Mucosa of rectum (tissue), 2 donors: ENCODE measurements at regions not wholly inside any gene's neighbourhood (a gene's known extent, or its start where the extent isn't known, plus 50 kb on each side); places are given as distances from the start of the nearest gene placed in this dataset.

Source experiments
- H3K27ac ChIP-seq, 2 donors: one replicate each; pipeline ENCODE4 v1.7.0; 2013; ENCODE audit warnings: inconsistent platforms in 2 of 2, low read depth in 2 of 2, low read length in 2 of 2
- H3K27me3 ChIP-seq, 2 donors: one replicate each; pipeline ENCODE4 v1.7.0; 2013; ENCODE audit warnings: low read length in 2 of 2; ENCODE audit not compliant: control insufficient read depth in 2 of 2, insufficient read depth in 2 of 2
- H3K36me3 ChIP-seq, 2 donors: one replicate each; pipeline ENCODE4 v1.7.0; 2013; ENCODE audit warnings: low read length in 2 of 2; ENCODE audit not compliant: control insufficient read depth in 2 of 2, insufficient read depth in 2 of 2
- H3K4me1 ChIP-seq, 2 donors: one replicate each; pipeline ENCODE4 v1.7.0; 2013; ENCODE audit warnings: low read length in 2 of 2, mild to moderate bottlenecking in 1 of 2; ENCODE audit not compliant: control insufficient read depth in 2 of 2, insufficient read depth in 2 of 2
- H3K4me3 ChIP-seq, 2 donors: one replicate each; pipeline ENCODE4 v1.7.0; 2013; ENCODE audit warnings: low read length in 2 of 2
- H3K9ac ChIP-seq, 2 donors: one replicate each; pipeline ENCODE4 v1.7.0; 2013; ENCODE audit warnings: low read length in 2 of 2, low read depth in 1 of 2, mild to moderate bottlenecking in 1 of 2
- H3K9me3 ChIP-seq, 2 donors: one replicate each; pipeline ENCODE4 v1.7.0; 2013; ENCODE audit warnings: low read length in 2 of 2; ENCODE audit not compliant: control insufficient read depth in 2 of 2
- donor health status: healthy.
- donor health status: Normal muscosa, but diverticular disease.

DNA sequence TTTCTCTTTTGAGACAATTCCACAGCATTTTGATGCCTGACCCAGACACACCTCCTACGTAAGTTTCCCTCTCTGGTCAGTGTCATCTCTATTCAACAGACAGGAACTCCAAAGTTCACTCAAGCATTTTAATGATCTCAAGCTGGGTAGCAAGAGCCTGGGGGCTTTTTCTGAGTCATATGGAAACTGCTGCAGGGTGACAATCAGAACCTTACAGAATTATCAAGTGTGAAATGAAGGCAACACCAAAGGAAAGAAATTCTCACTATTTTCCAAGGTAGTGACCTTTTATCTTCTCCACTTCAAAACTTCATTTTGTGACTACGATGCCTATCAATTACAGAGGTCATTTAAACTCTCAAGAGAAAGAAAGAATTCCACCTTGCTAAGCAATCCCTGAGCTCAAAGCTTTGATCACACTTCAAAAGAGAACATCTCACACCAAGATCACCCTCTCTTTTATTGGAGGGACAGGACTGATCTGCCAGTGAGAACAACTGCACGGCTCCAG lies 229.0 kb upstream of the ZC3H12C start:
- no peak overlapping the region for H3K27ac ChIP-seq
- no peak overlapping the region for H3K4me3 ChIP-seq
- no peak overlapping the region for H3K9ac ChIP-seq
- H3K36me3 ChIP-seq, result no peaks in the 10 kb centered on the region
- H3K9me3 ChIP-seq, result no peaks in the 10 kb centered on the region
- no peaks in the 10 kb centered on the region for H3K27me3 ChIP-seq
- no peaks in the 10 kb centered on the region for H3K4me1 ChIP-seq

DNA sequence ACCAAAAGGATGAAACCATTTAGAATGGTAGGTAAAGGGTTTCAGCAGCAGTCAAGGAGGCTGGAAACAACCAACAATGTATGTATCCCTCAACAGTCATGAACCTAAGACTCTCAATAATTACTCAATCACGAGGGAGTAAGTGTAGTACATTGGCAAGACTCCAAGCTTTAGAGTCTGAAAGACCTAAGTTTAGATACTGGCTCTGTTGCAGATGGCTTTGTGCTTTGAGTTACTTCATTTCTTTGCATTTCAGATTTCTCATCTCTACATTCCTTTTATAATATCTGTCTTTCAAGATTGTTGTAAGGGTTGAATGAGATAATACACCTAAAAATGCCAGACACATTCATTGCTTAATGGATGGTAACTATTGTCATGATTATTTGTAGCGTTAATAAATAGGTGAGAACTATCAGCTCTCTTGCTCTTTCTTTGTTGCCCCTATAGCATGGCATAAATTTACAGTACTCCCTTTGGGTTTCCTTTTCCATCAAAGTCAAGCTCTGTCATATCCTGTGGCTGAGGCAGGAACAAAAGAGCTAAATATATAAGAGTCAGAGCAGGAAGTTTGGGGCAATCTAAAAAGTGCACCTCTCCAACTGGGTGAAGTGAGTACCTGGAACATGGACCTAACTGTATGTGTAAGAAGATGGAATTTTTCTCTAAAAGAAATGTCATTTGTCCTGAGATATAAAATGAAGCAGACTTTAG lies 228.2 kb upstream of the ZC3H12C start:
- Histone ChIP-seq H3K27ac (no peak overlapping the region), H3K27me3 (no peaks in the 10 kb centered on the region), H3K36me3 (no peaks in the 10 kb centered on the region), H3K4me3 (no peak overlapping the region), H3K4me1 (no peaks in the 10 kb centered on the region), H3K9me3 (no peaks in the 10 kb centered on the region), H3K9ac (no peak overlapping the region)

DNA sequence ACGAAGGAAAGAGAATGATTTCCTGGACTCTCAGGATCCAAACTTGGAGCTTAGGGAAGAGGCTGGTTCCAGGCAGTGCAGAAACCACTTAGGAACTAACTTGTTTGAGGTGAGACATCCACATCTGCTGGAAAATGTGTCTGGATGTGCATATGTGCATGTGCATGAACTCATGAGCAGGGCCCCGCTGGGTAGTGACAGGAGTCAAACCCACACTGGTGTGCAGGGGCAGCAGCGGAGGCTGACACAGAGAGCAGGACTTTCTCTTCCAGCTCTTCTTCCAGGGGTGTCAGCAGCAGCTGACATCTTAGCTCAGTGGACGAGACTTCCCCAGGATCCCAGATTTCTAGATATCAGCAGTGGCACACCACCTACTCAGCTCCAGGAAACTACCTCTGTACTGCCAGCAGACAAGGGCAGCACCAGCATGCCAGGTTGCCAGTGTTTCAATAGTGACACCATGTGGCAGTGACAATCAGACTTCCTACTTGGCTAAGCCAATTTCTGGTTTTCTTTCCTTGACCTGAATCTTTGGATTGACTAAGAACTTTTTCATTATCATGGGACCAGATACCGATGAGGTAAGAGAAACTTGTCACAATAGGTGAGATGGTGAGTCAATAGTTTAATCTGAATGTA lies 227.5 kb upstream of the ZC3H12C start:
- Histone ChIP-seq H3K9me3 (no peaks in the 10 kb centered on the region), H3K27me3 (no peaks in the 10 kb centered on the region), H3K4me3 (no peak overlapping the region), H3K9ac (no peak overlapping the region), H3K36me3 (no peaks in the 10 kb centered on the region), H3K27ac (no peak overlapping the region), H3K4me1 (no peaks in the 10 kb centered on the region)

DNA sequence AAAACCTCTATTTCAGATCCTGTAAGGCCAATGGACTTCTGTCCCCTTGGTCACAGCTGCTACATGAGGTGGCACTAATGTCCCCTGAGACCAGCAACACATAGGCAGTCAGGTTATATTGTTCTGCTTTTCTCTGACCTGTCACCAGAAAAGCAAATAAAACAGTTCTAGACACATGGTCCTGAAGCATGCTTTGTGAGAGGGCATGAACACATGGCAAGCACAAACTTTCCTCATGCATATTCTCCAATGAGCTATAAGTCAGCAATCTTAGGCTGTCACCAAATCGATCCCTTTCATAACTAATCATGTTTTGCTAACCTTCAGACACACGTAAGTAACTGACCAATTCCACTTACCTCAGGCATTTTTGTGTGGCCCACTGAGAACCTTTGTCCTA lies 225.4 kb upstream of the ZC3H12C start:
- H3K9ac ChIP-seq, result no peak overlapping the region
- no peaks in the 10 kb centered on the region for H3K4me1 ChIP-seq
- no peak overlapping the region for H3K27ac ChIP-seq
- no peaks in the 10 kb centered on the region for H3K27me3 ChIP-seq
- no peak overlapping the region for H3K4me3 ChIP-seq
- H3K9me3 ChIP-seq, result no peaks in the 10 kb centered on the region
- no peaks in the 10 kb centered on the region for H3K36me3 ChIP-seq

DNA sequence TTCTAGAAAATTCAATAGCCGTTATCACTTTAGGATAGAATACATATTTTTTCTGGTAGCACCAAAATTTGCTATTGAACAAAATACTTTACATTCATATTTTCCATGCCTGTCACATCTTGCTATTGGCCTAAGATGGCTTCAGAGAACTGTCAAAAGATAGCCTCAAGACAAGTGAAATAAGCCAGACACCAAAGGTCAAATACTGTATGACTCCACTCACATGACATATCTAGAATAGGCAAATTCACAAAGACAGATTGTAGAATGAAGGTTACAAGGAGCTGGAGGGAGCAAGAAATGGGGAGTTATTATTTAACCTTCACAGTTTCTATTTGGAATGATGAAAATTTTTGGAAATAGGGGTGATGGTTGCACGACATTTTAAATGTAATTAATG lies 223.7 kb upstream of the ZC3H12C start:
- Histone ChIP-seq H3K4me3 (no peak overlapping the region), H3K27me3 (no peaks in the 10 kb centered on the region), H3K4me1 (no peaks in the 10 kb centered on the region), H3K9ac (no peak overlapping the region), H3K27ac (no peak overlapping the region), H3K36me3 (no peaks in the 10 kb centered on the region), H3K9me3 (no peaks in the 10 kb centered on the region)

DNA sequence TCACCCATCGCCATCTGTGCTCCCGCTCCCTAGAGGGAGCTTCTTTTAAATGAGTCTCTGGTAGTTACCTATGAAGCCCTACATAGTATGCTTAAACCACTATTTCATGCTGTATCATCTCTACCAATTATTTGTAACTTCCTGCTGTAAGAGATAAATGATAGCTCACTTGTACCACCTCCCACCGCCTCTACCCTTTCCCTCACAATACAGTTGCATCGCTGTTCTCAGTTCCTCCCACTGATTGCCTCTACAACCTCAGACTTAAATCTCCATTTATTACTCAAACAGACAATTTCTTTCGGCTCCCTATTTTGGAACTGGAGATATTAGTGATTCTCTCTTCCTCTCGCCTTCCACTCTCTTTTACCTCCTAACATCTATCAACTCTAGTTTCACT lies 222.9 kb upstream of the ZC3H12C start:
- H3K27me3 ChIP-seq, result no peaks in the 10 kb centered on the region
- H3K4me1 ChIP-seq, result no peaks in the 10 kb centered on the region
- H3K27ac ChIP-seq, result no peak overlapping the region
- H3K9ac ChIP-seq, result no peak overlapping the region
- H3K4me3 ChIP-seq, result no peak overlapping the region
- H3K36me3 ChIP-seq, result no peaks in the 10 kb centered on the region
- H3K9me3 ChIP-seq, result no peaks in the 10 kb centered on the region

DNA sequence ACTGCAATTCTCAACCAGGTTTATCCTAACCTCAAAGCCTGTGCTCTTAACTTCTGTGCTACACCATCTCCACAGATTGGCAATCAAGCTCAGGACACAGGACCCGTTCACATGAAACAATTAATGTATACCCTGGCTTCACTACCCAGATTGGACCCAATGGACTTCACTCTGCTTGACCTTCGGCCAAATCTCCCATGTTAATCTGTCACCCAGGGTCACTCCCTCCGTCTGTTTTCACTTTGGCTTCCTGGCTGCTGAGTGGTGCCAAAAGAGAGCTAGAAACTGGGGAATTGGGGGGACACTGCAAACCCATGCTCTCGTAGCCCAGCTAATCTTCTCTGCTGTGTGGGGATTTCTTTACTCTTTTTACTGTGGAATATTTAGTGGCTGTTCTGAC lies 216.1 kb upstream of the ZC3H12C start:
- Histone ChIP-seq H3K27ac (no peak overlapping the region), H3K4me3 (no peak overlapping the region), H3K9ac (no peak overlapping the region), H3K36me3 (no peaks in the 10 kb centered on the region), H3K27me3 (no peaks in the 10 kb centered on the region), H3K4me1 (peaks cover 0 to 2% of the 10 kb centered on the region in 2 donors), H3K9me3 (no peaks in the 10 kb centered on the region)

DNA sequence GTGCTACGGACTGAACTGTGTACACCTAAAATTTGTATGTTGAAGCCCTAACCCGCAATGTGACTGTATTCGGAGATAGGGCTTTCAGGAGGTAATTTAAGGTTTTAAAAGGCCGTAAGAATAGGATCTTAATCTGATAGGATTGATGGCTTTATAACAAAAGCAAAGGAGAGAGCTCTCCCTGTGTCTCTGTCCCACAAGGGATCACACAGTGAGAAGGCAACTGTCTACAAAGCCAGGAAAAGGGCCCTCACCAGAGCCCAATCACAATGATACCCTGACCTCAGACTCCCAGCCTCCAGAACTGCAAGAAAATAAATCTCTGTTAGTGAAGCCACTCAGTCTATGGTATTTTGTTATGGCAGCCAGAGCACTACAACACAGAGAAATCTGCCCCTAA lies 208.7 kb upstream of the ZC3H12C start:
- H3K27ac ChIP-seq, result no peak overlapping the region
- H3K4me3 ChIP-seq, result no peak overlapping the region
- H3K27me3 ChIP-seq, result no peaks in the 10 kb centered on the region
- no peaks in the 10 kb centered on the region for H3K9me3 ChIP-seq
- no peaks in the 10 kb centered on the region for H3K36me3 ChIP-seq
- no peak overlapping the region for H3K9ac ChIP-seq
- H3K4me1 ChIP-seq, result no peaks in the 10 kb centered on the region

DNA sequence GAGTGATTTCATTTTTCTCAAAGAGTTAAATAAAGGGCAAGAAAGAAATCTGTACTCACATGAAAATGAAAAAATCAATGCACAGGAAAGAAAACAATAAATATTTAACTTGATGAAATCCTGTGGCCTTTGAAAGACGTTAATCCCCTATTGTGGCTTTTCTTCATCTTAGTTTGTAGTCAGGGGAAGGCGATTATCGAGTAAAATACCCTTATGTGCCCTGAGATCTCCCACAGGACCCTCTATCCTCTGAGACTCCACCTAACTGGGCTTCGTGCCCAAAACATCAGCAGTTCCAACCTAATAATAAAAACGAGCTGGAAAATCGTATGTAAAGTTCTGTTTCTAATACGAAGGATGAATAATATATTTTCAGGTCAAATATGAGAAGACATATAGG lies 208.2 kb upstream of the ZC3H12C start:
- Histone ChIP-seq H3K9ac (no peak overlapping the region), H3K36me3 (no peaks in the 10 kb centered on the region), H3K4me1 (no peaks in the 10 kb centered on the region), H3K9me3 (no peaks in the 10 kb centered on the region), H3K4me3 (no peak overlapping the region), H3K27me3 (no peaks in the 10 kb centered on the region), H3K27ac (no peak overlapping the region)

DNA sequence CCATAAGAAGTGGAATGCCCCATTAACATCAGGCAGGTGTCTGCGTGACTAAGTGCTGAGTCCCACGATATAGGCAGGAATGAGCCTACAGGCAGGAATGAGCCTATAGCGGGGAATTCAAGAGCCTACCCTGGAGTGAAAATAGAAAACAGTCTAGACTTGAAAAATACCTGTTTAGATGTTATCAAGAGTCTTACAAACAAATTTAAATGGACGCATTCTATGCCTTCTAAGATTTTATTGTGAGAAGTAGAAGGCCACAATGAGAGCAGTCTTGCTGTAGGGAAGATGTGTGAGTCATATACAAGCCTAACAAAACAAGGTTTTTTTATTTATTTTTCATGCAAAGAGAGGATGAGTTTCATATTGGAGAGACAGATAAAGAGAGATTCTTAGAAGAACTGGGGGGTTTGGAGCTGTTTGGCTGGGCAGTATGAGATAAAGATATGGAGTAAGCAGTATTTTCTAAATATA lies 200.8 kb upstream of the ZC3H12C start:
- Histone ChIP-seq H3K36me3 (no peaks in the 10 kb centered on the region), H3K27ac (no peak overlapping the region), H3K9me3 (no peaks in the 10 kb centered on the region), H3K9ac (no peak overlapping the region), H3K4me1 (no peaks in the 10 kb centered on the region), H3K27me3 (no peaks in the 10 kb centered on the region), H3K4me3 (no peak overlapping the region)
